Rectal smooth muscle tissue (tissue), 1 donor: ENCODE measurements at regions not wholly inside any gene's neighbourhood (a gene's known extent, or its start where the extent isn't known, plus 50 kb on each side); places are given as distances from the start of the nearest gene placed in this dataset.

ENCODE experiments used
- H3K27ac ChIP-seq: one replicate; pipeline ENCODE4 v1.7.0; 2013; ENCODE audit warnings: low read depth, low read length, inconsistent platforms
- H3K27me3 ChIP-seq: one replicate; pipeline ENCODE4 v1.7.0; 2013; ENCODE audit warnings: low read length; ENCODE audit not compliant: control insufficient read depth, insufficient read depth
- H3K36me3 ChIP-seq: one replicate; pipeline ENCODE4 v1.7.0; 2013; ENCODE audit warnings: low read length; ENCODE audit not compliant: control insufficient read depth, insufficient read depth
- H3K4me1 ChIP-seq: one replicate; pipeline ENCODE4 v1.7.0; 2013; ENCODE audit warnings: low read length; ENCODE audit not compliant: control insufficient read depth, insufficient read depth
- H3K4me3 ChIP-seq: one replicate; pipeline ENCODE4 v1.7.0; 2013; ENCODE audit warnings: low read length
- H3K9ac ChIP-seq: one replicate; pipeline ENCODE4 v1.7.0; 2013; ENCODE audit warnings: low read length

- Histone ChIP-seq H3K9ac (no peak overlapping the region), H3K27me3 (no peaks in the 10 kb centered on the region), H3K4me1 (no peaks in the 10 kb centered on the region), H3K27ac (no peak overlapping the region), H3K36me3 (no peaks in the 10 kb centered on the region), H3K4me3 (no peak overlapping the region)
Observed at GRCh38 chr6:16078064-16078463, 50.8 kb upstream of the MYLIP start.

GRCh38 chr6:16069671-16070070 is 59.2 kb upstream of the MYLIP start:
- no peak overlapping the region for H3K4me3 ChIP-seq
- H3K4me1 ChIP-seq = no peaks in the 10 kb centered on the region
- H3K36me3 ChIP-seq = no peaks in the 10 kb centered on the region
- no peak overlapping the region for H3K9ac ChIP-seq
- no peak overlapping the region for H3K27ac ChIP-seq
- no peaks in the 10 kb centered on the region for H3K27me3 ChIP-seq

- H3K36me3 ChIP-seq = no peaks in the 10 kb centered on the region
- no peaks in the 10 kb centered on the region for H3K4me1 ChIP-seq
- H3K4me3 ChIP-seq = no peak overlapping the region
- no peak overlapping the region for H3K9ac ChIP-seq
- no peak overlapping the region for H3K27ac ChIP-seq
- H3K27me3 ChIP-seq = no peaks in the 10 kb centered on the region
Observed at GRCh38 chr6:16069222-16069621, 59.7 kb upstream of the MYLIP start.

GRCh38 chr6:16067568-16067967 is 61.3 kb upstream of the MYLIP start:
- Histone ChIP-seq H3K36me3 (no peaks in the 10 kb centered on the region), H3K4me3 (no peak overlapping the region), H3K27ac (no peak overlapping the region), H3K9ac (no peak overlapping the region), H3K4me1 (no peaks in the 10 kb centered on the region), H3K27me3 (no peaks in the 10 kb centered on the region)

GRCh38 chr6:16064671-16065072 is 64.2 kb upstream of the MYLIP start:
- Histone ChIP-seq H3K27ac (no peak overlapping the region), H3K36me3 (no peaks in the 10 kb centered on the region), H3K4me1 (no peaks in the 10 kb centered on the region), H3K27me3 (no peaks in the 10 kb centered on the region), H3K9ac (no peak overlapping the region), H3K4me3 (no peak overlapping the region)

- H3K27ac ChIP-seq = no peak overlapping the region
- H3K36me3 ChIP-seq = no peaks in the 10 kb centered on the region
- H3K4me3 ChIP-seq = no peak overlapping the region
- no peaks in the 10 kb centered on the region for H3K27me3 ChIP-seq
- H3K9ac ChIP-seq = no peak overlapping the region
- H3K4me1 ChIP-seq = peaks cover 4% of the 10 kb centered on the region
Observed at GRCh38 chr6:16063580-16063979, 65.3 kb upstream of the MYLIP start.

- Histone ChIP-seq H3K36me3 (no peaks in the 10 kb centered on the region), H3K4me1 (peaks cover 4% of the 10 kb centered on the region), H3K9ac (no peak overlapping the region), H3K27me3 (no peaks in the 10 kb centered on the region), H3K4me3 (no peak overlapping the region), H3K27ac (no peak overlapping the region)
Observed at GRCh38 chr6:16061818-16062217, 67.1 kb upstream of the MYLIP start.

GRCh38 chr6:16060039-16060438 is 68.8 kb upstream of the MYLIP start:
- no peak overlapping the region for H3K9ac ChIP-seq
- no peaks in the 10 kb centered on the region for H3K36me3 ChIP-seq
- no peaks in the 10 kb centered on the region for H3K27me3 ChIP-seq
- peaks cover 4% of the 10 kb centered on the region for H3K4me1 ChIP-seq
- no peak overlapping the region for H3K4me3 ChIP-seq
- H3K27ac ChIP-seq = no peak overlapping the region

- peaks cover 4% of the 10 kb centered on the region for H3K4me1 ChIP-seq
- no peak overlapping the region for H3K9ac ChIP-seq
- no peaks in the 10 kb centered on the region for H3K27me3 ChIP-seq
- H3K4me3 ChIP-seq = no peak overlapping the region
- no peaks in the 10 kb centered on the region for H3K36me3 ChIP-seq
- no peak overlapping the region for H3K27ac ChIP-seq
Observed at GRCh38 chr6:16059496-16059895, 69.4 kb upstream of the MYLIP start.

- no peaks in the 10 kb centered on the region for H3K27me3 ChIP-seq
- no peak overlapping the region for H3K9ac ChIP-seq
- no peak overlapping the region for H3K27ac ChIP-seq
- H3K4me1 ChIP-seq = peaks cover 4% of the 10 kb centered on the region
- no peak overlapping the region for H3K4me3 ChIP-seq
- H3K36me3 ChIP-seq = no peaks in the 10 kb centered on the region
Observed at GRCh38 chr6:16058929-16059345, 69.9 kb upstream of the MYLIP start.

- H3K27ac ChIP-seq = no peak overlapping the region
- no peaks in the 10 kb centered on the region for H3K27me3 ChIP-seq
- no peaks in the 10 kb centered on the region for H3K36me3 ChIP-seq
- H3K4me3 ChIP-seq = no peak overlapping the region
- peaks cover 4% of the 10 kb centered on the region for H3K4me1 ChIP-seq
- no peak overlapping the region for H3K9ac ChIP-seq
Observed at GRCh38 chr6:16058201-16058928, 70.5 kb upstream of the MYLIP start.

GRCh38 chr6:16057446-16057845 is 71.4 kb upstream of the MYLIP start:
- H3K27ac ChIP-seq = no peak overlapping the region
- no peaks in the 10 kb centered on the region for H3K27me3 ChIP-seq
- no peaks in the 10 kb centered on the region for H3K36me3 ChIP-seq
- peaks cover 4% of the 10 kb centered on the region for H3K4me1 ChIP-seq
- no peak overlapping the region for H3K9ac ChIP-seq
- no peak overlapping the region for H3K4me3 ChIP-seq

- peaks cover 4% of the 10 kb centered on the region for H3K4me1 ChIP-seq
- H3K9ac ChIP-seq = no peak overlapping the region
- H3K27me3 ChIP-seq = no peaks in the 10 kb centered on the region
- no peak overlapping the region for H3K4me3 ChIP-seq
- H3K27ac ChIP-seq = no peak overlapping the region
- H3K36me3 ChIP-seq = no peaks in the 10 kb centered on the region
Observed at GRCh38 chr6:16056263-16056870, 72.5 kb upstream of the MYLIP start.
